HG03025 (cell line): ENCODE measurements at regions not wholly inside any gene's neighbourhood (a gene's known extent, or its start where the extent isn't known, plus 50 kb on each side); places are given as distances from the start of the nearest gene placed in this dataset.
A peak's percentile ranks its signal among the peaks of the same experiment; 100 is the strongest.
"Not testable (repeated sequence)": the region's sequence is repeated elsewhere in the genome, so short reads cannot be mapped to it uniquely, and the experiment has no call there.

Experiments used
- ATAC-seq: cut with Tn5 transposase; IDR thresholded peaks from one replicate; pipeline ENCODE4 v1.9.1; 2021; ENCODE audit warnings: mild to moderate bottlenecking, moderate library complexity; ENCODE audit not compliant: unreplicated experiment, low FRiP score

- not testable (repeated sequence) for ATAC-seq
These were observed 134.2 kb upstream of the DAB1 start for GRCh38 chr1:57558066-57558465.

- no peak for ATAC-seq
These were observed 129.8 kb upstream of the DAB1 start for GRCh38 chr1:57553666-57554065.

GRCh38 chr1:57551476-57551875, 127.6 kb upstream of the DAB1 start:
- ATAC-seq: no peak

GRCh38 chr1:57550092-57550491, 126.2 kb upstream of the DAB1 start:
- peak; percentile 41 for ATAC-seq

GRCh38 chr1:57549300-57549699, 125.4 kb upstream of the DAB1 start:
- no peak for ATAC-seq

- peak; percentile 42 for ATAC-seq
These were observed 122.9 kb upstream of the DAB1 start for GRCh38 chr1:57546549-57547330.

- ATAC-seq: no peak
These were observed 120.5 kb upstream of the DAB1 start for GRCh38 chr1:57544345-57544744.

- no peak for ATAC-seq
These were observed 113.0 kb upstream of the DAB1 start for GRCh38 chr1:57536749-57537423.

GRCh38 chr1:57532299-57532698, 108.4 kb upstream of the DAB1 start:
- no peak for ATAC-seq

- ATAC-seq: not testable (repeated sequence)
These were observed 107.0 kb upstream of the DAB1 start for GRCh38 chr1:57530911-57531260.

GRCh38 chr1:57530206-57530910, 106.5 kb upstream of the DAB1 start:
- ATAC-seq: no peak

- ATAC-seq: no peak
These were observed 98.7 kb upstream of the DAB1 start for GRCh38 chr1:57522575-57522974.

- ATAC-seq: no peak
These were observed 97.1 kb upstream of the DAB1 start for GRCh38 chr1:57520743-57521515.

- ATAC-seq: no peak
These were observed 94.6 kb upstream of the DAB1 start for GRCh38 chr1:57518496-57518895.

- no peak for ATAC-seq
These were observed 93.9 kb upstream of the DAB1 start for GRCh38 chr1:57517587-57518374.

- no peak for ATAC-seq
These were observed 88.5 kb upstream of the DAB1 start for GRCh38 chr1:57512386-57512785.

GRCh38 chr1:57506941-57507340, 83.1 kb upstream of the DAB1 start:
- no peak for ATAC-seq

GRCh38 chr1:57503337-57503736, 79.5 kb upstream of the DAB1 start:
- no peak for ATAC-seq

GRCh38 chr1:57500136-57500830, 76.4 kb upstream of the DAB1 start:
- ATAC-seq: no peak
